NB4 (cell line): ENCODE measurements at regions not wholly inside any gene's neighbourhood (a gene's known extent, or its start where the extent isn't known, plus 50 kb on each side); places are given as distances from the start of the nearest gene placed in this dataset.

Experiments
- DNase-seq: peaks from one replicate; pipeline ENCODE4 v3.0.0; 2010; ENCODE audit warnings: low read depth
- H3K4me3 ChIP-seq: one replicate; pipeline ENCODE4 v1.5.1; 2011; ENCODE audit warnings: mild to moderate bottlenecking, low read depth, low read length, moderate library complexity
- CTCF ChIP-seq: IDR thresholded peaks from one replicate; pipeline ENCODE4 v1.5.1; 2012; ENCODE audit warnings: low read depth, low read length
- MYC ChIP-seq: IDR thresholded peaks from 2 replicates; pipeline ENCODE4 v1.6.1; 2011; ENCODE audit warnings: low read depth, low read length
- POLR2A ChIP-seq: IDR thresholded peaks from 2 replicates; pipeline ENCODE4 v1.6.1; 2011; ENCODE audit warnings: mild to moderate bottlenecking; ENCODE audit not compliant: insufficient read length; ENCODE audit errors: extremely low read depth
- TF ChIP-seq, protein P1 (sequence below): IDR thresholded peaks from 2 replicates; pipeline ENCODE4 v1.6.1; 2011; ENCODE audit warnings: low read depth, low read length

GRCh38 chr17:33910200-33910857, 344.8 kb upstream of the CCL2 start:
- no peak for DNase-seq
- TF ChIP-seq CTCF, result no peak
- no peak for TF ChIP-seq POLR2A
- TF ChIP-seq, protein P1, sequence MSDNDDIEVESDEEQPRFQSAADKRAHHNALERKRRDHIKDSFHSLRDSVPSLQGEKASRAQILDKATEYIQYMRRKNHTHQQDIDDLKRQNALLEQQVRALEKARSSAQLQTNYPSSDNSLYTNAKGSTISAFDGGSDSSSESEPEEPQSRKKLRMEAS, result no peak
- no peak for TF ChIP-seq MYC
- H3K4me3 ChIP-seq, result no peak overlapping the region

GRCh38 chr17:33914125-33914524, 341.0 kb upstream of the CCL2 start:
- no peak for DNase-seq
- TF ChIP-seq MYC (no peak), CTCF (no peak), POLR2A (no peak)
- TF ChIP-seq, protein P1, result no peak
- H3K4me3 ChIP-seq, result no peak overlapping the region

- TF ChIP-seq MYC, result no peak
- TF ChIP-seq, protein P1, result no peak
- TF ChIP-seq CTCF, result no peak
- no peak for TF ChIP-seq POLR2A
- DNase-seq, result no peak
- H3K4me3 ChIP-seq, result no peak overlapping the region
Observed at GRCh38 chr17:33922971-33923370, 332.1 kb upstream of the CCL2 start.

- TF ChIP-seq POLR2A, result no peak
- TF ChIP-seq, protein P1, result no peak
- no peak for TF ChIP-seq CTCF
- TF ChIP-seq MYC, result no peak
- DNase-seq, result no peak
- H3K4me3 ChIP-seq, result no peak overlapping the region
Observed at GRCh38 chr17:33924104-33924503, 331.0 kb upstream of the CCL2 start.

DNA sequence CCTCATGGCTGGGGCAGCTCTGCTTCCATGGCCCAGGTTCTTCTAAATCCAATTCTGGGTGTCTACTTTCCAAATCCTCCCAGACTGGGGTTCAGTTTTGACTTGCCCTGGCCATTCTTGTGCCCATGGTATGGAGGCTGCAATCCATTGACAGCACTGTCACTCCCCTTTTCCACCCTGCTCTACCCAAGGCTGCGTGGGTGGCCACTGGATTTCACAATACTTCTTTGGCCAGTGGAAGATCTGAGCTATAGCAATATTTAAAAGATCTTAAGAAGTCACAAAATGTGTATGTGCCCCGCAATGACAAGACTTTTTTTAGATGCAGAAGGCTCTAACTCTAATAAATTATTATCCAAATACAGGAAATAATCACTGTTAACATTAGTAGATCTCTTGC, 329.4 kb upstream of the CCL2 start:
- no peak for DNase-seq
- no peak overlapping the region for H3K4me3 ChIP-seq
- TF ChIP-seq POLR2A, result no peak
- TF ChIP-seq, protein P1, result no peak
- no peak for TF ChIP-seq MYC
- no peak for TF ChIP-seq CTCF
